CD4-positive, alpha-beta T cell treated with Interleukin-17A for 1 hour (primary cell): ENCODE measurements at regions not wholly inside any gene's neighbourhood (a gene's known extent, or its start where the extent isn't known, plus 50 kb on each side); places are given as distances from the start of the nearest gene placed in this dataset.
"Not testable (repeated sequence)": the region's sequence is repeated elsewhere in the genome, so short reads cannot be mapped to it uniquely, and the experiment has no call there.

Experiments used
- DNase-seq: peaks from one replicate; pipeline ENCODE4 v3.0.0-alpha.2; 2020

- no peak for DNase-seq
These were observed 1371.1 kb downstream of the FSCB start for GRCh38 chr14:43135877-43136411.

DNA sequence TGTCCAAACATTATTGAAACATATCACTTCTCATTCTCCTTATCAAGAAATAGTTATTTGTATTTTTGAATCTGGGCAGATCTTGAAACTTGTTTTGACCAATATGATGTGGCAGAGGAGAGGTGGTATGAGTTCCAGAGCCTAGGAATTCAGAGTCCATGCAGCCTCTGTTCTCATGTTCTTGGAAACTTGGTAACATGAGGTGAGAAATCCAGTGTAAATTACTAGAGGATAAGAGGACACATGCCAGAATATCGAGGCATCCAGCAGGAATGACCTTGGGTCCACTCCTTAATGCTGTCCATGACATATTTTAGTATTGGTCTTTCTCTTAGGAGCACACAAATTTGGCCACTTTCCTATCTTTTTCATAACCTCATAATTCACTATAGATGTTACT is 1374.6 kb downstream of the FSCB start:
- no peak for DNase-seq

DNA sequence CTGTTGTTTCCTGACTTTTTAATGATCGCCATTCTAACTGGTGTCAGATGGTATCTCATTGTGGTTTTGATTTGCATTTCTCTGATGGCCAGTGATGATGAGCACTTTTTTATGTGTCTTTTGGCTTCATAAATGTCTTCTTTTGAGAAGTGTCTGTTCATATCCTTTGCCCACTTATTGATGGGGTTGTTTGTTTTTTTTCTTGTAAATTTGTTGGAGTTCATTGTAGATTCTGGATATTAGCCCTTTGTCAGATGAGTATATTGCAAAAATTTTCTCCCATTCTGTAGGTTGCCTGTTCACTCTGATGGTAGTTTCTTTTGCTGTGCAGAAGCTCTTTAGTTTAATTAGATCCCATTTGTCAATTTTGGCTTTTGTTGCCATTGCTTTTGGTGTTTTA is 1378.7 kb downstream of the FSCB start:
- not testable (repeated sequence) for DNase-seq

- not testable (repeated sequence) for DNase-seq
These were observed 1379.2 kb downstream of the FSCB start for GRCh38 chr14:43127874-43128273.

DNA sequence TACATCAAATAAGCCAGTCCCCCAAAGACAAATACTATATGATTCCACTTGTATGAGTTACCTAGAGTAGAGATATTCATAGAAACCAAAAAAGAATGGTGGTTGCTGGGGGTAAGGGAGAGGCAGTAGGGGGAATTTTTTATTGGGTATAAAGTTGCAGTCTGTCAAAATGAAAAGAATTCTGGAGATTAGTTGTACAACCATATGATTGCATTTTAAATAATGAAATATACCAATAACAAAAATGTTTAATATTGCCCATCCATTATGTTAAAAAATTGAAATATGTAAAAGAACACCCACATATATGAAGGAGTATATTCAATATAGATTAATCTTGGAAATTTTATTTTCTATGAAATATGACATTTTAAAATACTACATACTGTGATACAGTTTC is 1383.5 kb downstream of the FSCB start:
- DNase-seq = no peak

- DNase-seq = no peak
These were observed 1387.4 kb downstream of the FSCB start for GRCh38 chr14:43119672-43120071.

DNA sequence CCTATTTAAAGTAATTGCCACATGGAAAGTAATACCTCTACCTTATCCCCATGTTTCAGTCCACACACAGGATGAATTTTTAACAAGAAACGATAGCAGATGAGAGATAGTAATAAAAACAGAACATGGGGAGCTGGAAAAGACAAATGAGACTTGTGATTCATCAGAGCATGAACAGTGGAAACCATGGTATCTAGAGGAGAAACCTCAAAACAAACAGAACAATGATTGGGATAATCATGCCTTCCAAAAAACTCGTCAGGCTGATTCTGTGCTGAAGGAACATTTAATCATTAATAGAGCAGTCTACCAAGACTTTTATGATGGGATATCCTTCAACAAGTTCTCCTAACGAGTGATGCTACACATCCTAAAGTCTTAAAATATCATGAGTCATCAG is 1390.7 kb downstream of the FSCB start:
- DNase-seq = no peak

- DNase-seq = no peak
These were observed 1401.8 kb downstream of the FSCB start for GRCh38 chr14:43105305-43105704.

GRCh38 chr14:43090380-43090779 is 1416.7 kb downstream of the FSCB start:
- DNase-seq = no peak

GRCh38 chr14:43087666-43088065 is 1419.4 kb downstream of the FSCB start:
- DNase-seq = no peak

GRCh38 chr14:43085819-43086218 is 1421.3 kb downstream of the FSCB start:
- no peak for DNase-seq

GRCh38 chr14:43067372-43067771 is 1439.7 kb downstream of the FSCB start:
- not testable (repeated sequence) for DNase-seq

DNA sequence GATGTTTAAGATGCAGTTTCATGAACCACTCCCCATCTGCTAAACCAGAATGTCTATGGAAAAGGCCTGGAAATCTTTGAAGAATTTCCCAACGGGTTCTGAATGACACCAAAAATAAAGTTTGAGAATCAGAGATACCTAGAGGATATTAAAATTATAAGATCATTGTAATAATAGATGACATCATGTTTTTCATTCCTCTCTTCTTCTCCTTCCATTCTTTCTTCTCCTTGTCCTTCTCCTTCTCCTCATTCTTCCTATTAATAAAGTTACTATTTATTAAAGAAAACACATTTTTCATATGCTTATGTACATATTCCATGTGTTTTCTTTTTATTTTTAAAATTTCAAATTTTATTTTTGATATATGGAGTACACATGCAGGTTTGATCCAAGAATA is 1449.4 kb downstream of the LRFN5 start:
- DNase-seq = no peak

DNA sequence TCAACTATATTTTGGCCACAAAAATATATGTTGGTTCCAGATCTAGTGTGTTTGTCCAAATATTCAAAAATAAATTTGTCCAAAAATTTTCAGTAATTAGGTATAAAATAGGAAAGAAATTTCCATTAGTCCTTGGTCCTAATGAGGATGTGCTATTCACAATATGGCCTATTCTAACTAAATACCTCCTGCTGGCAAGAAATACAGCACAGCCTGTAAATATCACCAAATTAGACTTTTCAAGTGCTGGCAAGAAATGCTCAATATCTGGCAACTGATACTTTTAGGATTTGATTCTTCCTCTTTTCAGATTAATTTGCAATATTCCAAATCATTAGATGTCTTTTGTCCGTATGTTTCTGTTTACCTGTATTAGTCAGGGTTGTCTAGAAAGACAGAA is 1446.2 kb downstream of the LRFN5 start:
- DNase-seq = no peak

DNA sequence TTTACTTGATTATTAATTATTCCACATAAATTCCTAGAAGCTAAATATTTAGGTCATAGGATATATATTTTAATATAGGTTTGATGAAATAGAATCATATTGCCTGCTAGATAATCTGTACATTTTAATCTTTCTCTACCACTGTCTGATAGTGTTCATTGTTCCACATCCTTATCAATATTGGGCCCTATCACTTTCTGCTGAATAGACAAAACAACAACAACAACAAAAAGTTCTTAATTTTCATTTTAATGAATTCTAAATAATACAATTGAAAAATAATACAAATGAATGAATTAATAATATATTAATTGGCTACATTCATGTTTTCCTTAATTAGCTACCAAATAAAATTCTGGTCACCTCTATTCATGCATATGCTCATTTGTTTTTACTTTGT is 1437.2 kb downstream of the LRFN5 start:
- DNase-seq = no peak

GRCh38 chr14:43042408-43042807 is 1435.7 kb downstream of the LRFN5 start:
- no peak for DNase-seq

DNA sequence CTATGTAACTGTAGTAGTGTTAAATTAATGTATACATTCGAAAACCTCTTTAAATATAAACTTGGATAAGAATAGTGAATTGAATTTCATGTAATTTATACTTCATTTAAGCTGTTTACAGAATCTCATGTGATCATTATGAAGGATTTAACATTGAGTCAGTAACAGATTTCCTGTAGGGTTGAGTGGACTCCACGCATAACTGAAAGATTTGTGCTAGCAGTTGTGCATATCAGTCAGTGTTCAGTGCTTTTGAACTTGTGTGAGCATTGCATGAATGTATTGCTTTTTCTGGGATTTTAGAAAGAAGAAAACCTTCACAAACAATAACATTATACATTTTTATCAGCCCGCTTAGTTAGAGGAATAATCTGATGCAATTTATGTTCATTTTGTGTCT is 1435.3 kb downstream of the LRFN5 start:
- DNase-seq = no peak

DNA sequence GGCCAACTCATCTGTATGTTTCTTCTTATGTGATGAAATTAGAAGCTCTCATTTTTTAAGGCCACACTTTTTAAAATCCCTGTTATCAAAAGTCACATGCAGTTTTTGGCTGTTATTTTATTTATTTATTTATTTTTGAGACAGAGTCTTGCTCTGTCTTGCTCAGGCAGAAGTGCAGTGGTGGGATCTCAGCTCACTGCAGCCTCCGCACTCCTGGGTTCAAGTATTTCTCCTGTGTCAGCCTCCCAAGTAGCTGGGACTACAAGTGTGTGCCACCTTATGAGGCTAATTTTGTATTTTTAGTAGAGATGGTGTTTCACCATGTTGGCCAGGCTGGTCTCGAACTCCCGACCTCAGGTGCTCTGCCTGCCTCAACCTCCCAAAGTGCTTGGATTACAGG is 1434.5 kb downstream of the LRFN5 start:
- no peak for DNase-seq

- DNase-seq = no peak
These were observed 1433.2 kb downstream of the LRFN5 start for GRCh38 chr14:43039881-43040280.

GRCh38 chr14:43031598-43031997 is 1424.9 kb downstream of the LRFN5 start:
- no peak for DNase-seq

GRCh38 chr14:43022094-43022800 is 1415.6 kb downstream of the LRFN5 start:
- DNase-seq = no peak

- DNase-seq = no peak
These were observed 1413.2 kb downstream of the LRFN5 start for GRCh38 chr14:43019826-43020225.

DNA sequence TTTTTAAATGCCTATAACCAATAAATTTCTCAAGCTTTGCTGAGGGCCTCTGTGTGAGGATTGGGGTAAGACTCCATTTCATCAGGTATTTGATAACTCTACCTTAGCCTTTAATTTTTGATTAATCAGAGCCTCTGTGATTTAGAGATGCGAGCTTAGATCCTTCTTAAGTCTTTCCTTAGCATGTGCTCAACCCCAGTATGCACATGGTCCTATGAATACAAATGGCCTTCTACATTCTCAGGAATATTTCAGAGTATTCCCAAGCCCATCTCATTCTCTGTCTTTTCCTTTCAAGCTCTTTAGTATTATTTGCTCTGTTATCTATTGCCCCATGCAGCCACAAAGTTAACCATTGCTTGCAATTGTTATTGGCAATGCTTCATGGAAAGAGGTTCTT is 1407.7 kb downstream of the LRFN5 start:
- DNase-seq = no peak

DNA sequence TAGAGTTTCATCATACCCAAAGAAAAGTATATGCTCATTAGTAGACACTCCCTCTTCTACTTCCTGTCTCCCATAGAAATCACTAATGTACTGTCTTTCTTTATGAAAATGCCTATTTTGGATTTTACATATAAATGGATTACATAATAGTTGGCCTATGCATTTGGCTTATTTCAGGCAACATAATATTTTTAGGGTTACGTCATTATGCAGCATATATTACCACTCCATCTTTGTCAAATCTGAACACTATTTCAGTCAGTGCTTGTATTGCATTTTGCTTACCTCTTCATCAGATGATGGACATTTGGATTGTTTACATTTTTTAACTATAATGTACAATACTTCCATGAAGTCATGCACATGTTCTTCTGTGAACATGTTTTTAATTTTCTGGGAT is 1406.1 kb downstream of the LRFN5 start:
- DNase-seq = no peak

DNA sequence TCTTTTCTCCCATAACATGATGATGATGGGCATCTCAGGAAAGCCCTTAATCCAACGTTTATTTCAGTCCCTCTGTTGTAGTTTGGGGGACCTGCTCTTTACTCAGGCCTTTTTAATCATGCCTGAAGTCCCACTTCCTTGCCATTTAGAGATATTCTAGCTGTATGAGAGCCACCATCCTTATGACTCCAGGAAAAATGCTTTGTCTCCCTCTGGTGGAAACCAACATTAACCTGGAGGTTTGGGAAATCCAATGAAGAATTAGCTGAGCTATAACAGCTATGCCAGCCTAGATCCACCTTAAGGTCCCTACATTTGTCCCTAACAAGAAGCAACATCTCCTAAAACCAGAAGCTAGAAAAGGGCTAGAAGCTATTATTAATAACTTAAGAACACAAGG is 1399.1 kb downstream of the LRFN5 start:
- DNase-seq = no peak
